Left ventricle myocardium inferior (tissue), 1 donor: ENCODE measurements at regions not wholly inside any gene's neighbourhood (a gene's known extent, or its start where the extent isn't known, plus 50 kb on each side); places are given as distances from the start of the nearest gene placed in this dataset.
A peak's percentile ranks its signal among the peaks of the same experiment; 100 is the strongest.

Source experiments
- DNase-seq: peaks from one replicate; pipeline ENCODE4 v3.0.0-alpha.2; 2020
- H3K27ac ChIP-seq: fragments of 200-600 bp; replicated peaks from 2 replicates; pipeline ENCODE4 v1.8.0; 2021
- H3K27me3 ChIP-seq: fragments of 200-600 bp; 2 replicates; pipeline ENCODE4 v1.8.0; 2021; ENCODE audit warnings: low read depth
- H3K36me3 ChIP-seq: fragments of 200-600 bp; 2 replicates; pipeline ENCODE4 v1.8.0; 2021
- H3K4me1 ChIP-seq: fragments of 200-600 bp; 2 replicates; pipeline ENCODE4 v1.8.0; 2021
- H3K4me3 ChIP-seq: fragments of 200-600 bp; 2 replicates; pipeline ENCODE4 v1.8.0; 2021; ENCODE audit warnings: mild to moderate bottlenecking, moderate library complexity
- H3K9me3 ChIP-seq: fragments of 200-600 bp; replicated peaks from 2 replicates; pipeline ENCODE4 v1.8.0; 2021
- intact Hi-C: fragments of 100-400 bp; cut with micrococcal nuclease; formaldehyde crosslinking; loops from one replicate; pipeline ENCODE4 v1.11.0; 2022
- TF ChIP-seq, protein P1 (sequence below): fragments of 200-600 bp; IDR thresholded peaks from 2 replicates; pipeline ENCODE4 v1.8.0; 2021; ENCODE audit warnings: antibody characterized with exemption, mild to moderate bottlenecking, borderline replicate concordance
- donor health status: DM: no; HTN: yes; CAD: no; lungs with severe emphysema.

- Histone ChIP-seq H3K27ac (no peak overlapping the region), H3K27me3 (no peaks in the 10 kb centered on the region), H3K4me3 (no peak overlapping the region), H3K36me3 (no peaks in the 10 kb centered on the region), H3K9me3 (peaks cover 9% of the 10 kb centered on the region), H3K4me1 (peaks cover 10% of the 10 kb centered on the region)
- DNase-seq = no peak
- intact Hi-C loops = no loop called here
- TF ChIP-seq, protein P1, sequence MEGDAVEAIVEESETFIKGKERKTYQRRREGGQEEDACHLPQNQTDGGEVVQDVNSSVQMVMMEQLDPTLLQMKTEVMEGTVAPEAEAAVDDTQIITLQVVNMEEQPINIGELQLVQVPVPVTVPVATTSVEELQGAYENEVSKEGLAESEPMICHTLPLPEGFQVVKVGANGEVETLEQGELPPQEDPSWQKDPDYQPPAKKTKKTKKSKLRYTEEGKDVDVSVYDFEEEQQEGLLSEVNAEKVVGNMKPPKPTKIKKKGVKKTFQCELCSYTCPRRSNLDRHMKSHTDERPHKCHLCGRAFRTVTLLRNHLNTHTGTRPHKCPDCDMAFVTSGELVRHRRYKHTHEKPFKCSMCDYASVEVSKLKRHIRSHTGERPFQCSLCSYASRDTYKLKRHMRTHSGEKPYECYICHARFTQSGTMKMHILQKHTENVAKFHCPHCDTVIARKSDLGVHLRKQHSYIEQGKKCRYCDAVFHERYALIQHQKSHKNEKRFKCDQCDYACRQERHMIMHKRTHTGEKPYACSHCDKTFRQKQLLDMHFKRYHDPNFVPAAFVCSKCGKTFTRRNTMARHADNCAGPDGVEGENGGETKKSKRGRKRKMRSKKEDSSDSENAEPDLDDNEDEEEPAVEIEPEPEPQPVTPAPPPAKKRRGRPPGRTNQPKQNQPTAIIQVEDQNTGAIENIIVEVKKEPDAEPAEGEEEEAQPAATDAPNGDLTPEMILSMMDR = no peak
These were observed 61.1 kb upstream of the CCDC71L start for GRCh38 chr7:106721816-106722785.

DNA sequence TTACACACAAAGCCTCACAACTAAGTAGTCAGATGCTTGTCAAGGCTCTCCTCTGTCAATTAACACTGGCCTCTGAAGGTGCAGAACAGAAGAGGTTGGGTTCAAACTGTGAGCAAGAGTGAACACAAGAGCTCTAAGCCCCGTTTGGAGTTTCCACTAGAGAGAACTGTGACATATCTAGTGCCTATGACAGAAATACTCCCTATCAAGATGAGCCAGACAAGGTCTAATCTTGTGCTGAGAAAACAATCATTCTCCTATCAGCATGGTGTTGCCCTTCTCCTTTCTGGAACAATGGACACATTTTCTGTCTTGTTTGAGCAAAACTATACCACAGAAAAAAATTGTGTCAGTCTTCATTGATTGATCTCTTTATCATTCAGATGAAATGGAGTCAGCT is 62.4 kb upstream of the CCDC71L start:
- peaks cover 10% of the 10 kb centered on the region for H3K9me3 ChIP-seq
- H3K27me3 ChIP-seq = no peaks in the 10 kb centered on the region
- TF ChIP-seq, protein P1 = no peak
- no peak overlapping the region for H3K4me3 ChIP-seq
- H3K36me3 ChIP-seq = no peaks in the 10 kb centered on the region
- intact Hi-C loops = no loop called here
- H3K27ac ChIP-seq = no peak overlapping the region
- peaks cover 3% of the 10 kb centered on the region for H3K4me1 ChIP-seq
- no peak for DNase-seq

GRCh38 chr7:106729720-106730385 is 68.9 kb upstream of the CCDC71L start:
- H3K4me3 ChIP-seq = no peak overlapping the region
- no peak for DNase-seq
- H3K27me3 ChIP-seq = no peaks in the 10 kb centered on the region
- H3K27ac ChIP-seq = no peak overlapping the region
- H3K4me1 ChIP-seq = peaks cover 13% of the 10 kb centered on the region
- intact Hi-C loops = loop anchor here (5.0 kb wide), 1 partner anchor 178 kb away; no protein-coding TSS in a partner anchor
- TF ChIP-seq, protein P1 = no peak
- no peaks in the 10 kb centered on the region for H3K36me3 ChIP-seq
- peaks cover 12% of the 10 kb centered on the region for H3K9me3 ChIP-seq

DNA sequence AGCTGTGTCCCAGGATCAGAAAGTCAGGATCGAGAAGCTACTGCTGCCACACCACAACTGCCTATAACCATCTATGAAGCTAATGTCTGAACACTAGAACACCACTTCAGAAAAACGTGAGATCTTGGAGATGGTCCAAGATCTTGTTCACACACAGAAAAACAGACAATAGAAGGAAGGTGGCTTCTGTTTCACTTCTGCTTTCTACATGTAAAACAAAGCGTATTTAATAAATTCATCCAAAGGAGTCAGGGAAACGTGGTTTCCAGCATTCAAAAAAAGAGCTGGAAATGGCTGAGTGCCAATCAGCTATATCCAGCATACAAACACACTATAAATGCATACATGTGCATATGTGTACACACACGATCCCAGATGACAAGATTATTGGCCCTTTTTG is 70.2 kb upstream of the CCDC71L start:
- DNase-seq = no peak
- intact Hi-C loops = loop anchor here (5.0 kb wide), 1 partner anchor 179 kb away; no protein-coding TSS in a partner anchor
- Histone ChIP-seq H3K27me3 (no peaks in the 10 kb centered on the region), H3K36me3 (no peaks in the 10 kb centered on the region), H3K4me3 (no peak overlapping the region), H3K9me3 (peaks cover 9% of the 10 kb centered on the region), H3K4me1 (peaks cover 13% of the 10 kb centered on the region), H3K27ac (peak overlapping the region; percentile 9)
- TF ChIP-seq, protein P1 = no peak

DNA sequence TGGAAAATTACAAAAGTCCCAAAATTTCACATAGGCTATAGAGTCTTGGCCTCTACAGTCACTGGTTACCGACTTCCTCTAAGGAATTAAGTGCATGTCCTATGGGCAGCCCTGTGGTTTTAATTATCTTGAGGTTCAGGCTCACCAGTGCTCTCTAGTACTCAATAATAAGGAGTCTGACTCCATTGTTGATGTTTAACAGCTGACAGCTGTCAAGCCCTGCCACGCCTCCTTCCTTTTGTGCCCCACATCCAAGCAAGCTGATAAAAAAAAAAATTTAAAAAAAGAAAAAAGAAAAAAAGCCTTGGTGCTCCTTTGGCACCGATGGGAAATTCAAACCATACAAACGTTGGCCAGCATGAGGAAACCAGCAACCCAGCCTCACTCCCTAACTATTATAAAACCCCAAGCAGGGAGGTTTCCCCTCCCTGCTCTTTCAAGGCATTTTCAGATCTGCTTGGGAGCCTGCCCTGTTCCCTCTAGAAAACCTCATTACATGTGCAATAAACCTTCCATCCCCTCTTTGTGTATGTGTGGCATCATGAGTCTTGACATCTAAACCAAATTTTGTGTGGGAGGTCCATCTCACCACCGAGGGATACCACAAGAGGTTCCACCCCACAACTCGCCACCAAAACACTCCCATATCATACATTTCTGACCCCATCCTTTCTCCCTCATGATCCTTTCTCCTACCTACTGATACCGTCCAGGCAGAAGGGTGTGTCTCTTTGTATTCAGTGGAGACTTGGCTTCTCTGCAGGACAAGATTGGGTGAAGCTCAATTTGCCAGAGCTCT is 70.9 kb upstream of the CCDC71L start:
- Histone ChIP-seq H3K9me3 (peaks cover 8% of the 10 kb centered on the region), H3K4me3 (no peak overlapping the region), H3K36me3 (no peaks in the 10 kb centered on the region), H3K27me3 (no peaks in the 10 kb centered on the region), H3K27ac (peak overlapping the region; percentile 9), H3K4me1 (peaks cover 13% of the 10 kb centered on the region)
- intact Hi-C loops = loop anchor here (5.0 kb wide), 1 partner anchor 180 kb away; no protein-coding TSS in a partner anchor
- TF ChIP-seq, protein P1 = no peak
- DNase-seq = no peak
